ENCODE measurements at regions not wholly inside any gene's neighbourhood (a gene's known extent, or its start where the extent isn't known, plus 50 kb on each side); places are given as distances from the start of the nearest gene placed in this dataset.

DNA sequence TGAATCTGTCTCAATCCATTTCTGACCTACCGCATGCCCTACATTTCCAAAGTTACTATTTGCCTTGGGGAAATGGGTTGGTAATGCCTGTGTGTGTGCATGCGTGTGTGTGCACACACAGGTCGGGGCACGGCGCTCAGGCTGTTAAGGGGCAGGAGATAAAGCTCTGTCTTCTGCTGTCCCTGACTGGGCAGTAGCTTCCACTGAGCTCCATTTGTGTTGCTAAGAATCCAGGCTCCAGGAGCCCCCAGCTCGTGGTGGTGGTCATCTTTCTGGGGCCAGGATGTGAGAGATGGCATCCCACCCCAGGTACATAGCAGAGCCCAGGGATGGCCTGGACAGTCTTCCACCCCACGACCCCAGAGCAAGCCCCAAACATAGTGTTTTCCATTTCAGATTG, 66.7 kb upstream of the HS6ST1 start:
- H3K9me3 ChIP-seq (replicated peaks; ENCODE audit: control insufficient read depth, insufficient read depth, low read length), result no peaks in the 10 kb centered on the region
- POLR2A ChIA-PET, result no interaction called here
- H4K20me1 ChIP-seq (replicated peaks; ENCODE audit: control insufficient read depth, extremely low read depth, insufficient read depth, low read length), result no peaks in the 10 kb centered on the region
- H3K79me2 ChIP-seq (ENCODE audit: control insufficient read depth, insufficient read depth, low read length), result no peaks in the 10 kb centered on the region
- FAIRE-seq (no peak), DNase-seq (ENCODE audit: low read depth, low spot score) (no peak)
- H3K27me3 ChIP-seq (ENCODE audit: control insufficient read depth in 2 of 2, insufficient read depth in 2 of 2, low read length in 2 of 2), result peaks cover 0 to 3% of the 10 kb centered on the region in 2 experiments
- dilution Hi-C loops (cut with MboI; ENCODE audit: extremely low pct_ligation_motif_present, low sequenced_read_pairs) (no loop called here), intact Hi-C loops (cut with micrococcal nuclease) (no loop called here)
- no peak overlapping the region for H3K27ac ChIP-seq (ENCODE audit: insufficient read depth, low read depth, low read length)
- no peak overlapping the region for H3K4me2 ChIP-seq (ENCODE audit: insufficient read depth, low read length)
- H3K4me1 ChIP-seq (ENCODE audit: control insufficient read depth, extremely low read depth, insufficient read depth, low read length), result no peaks in the 10 kb centered on the region
- no peaks in the 10 kb centered on the region for H3K9me1 ChIP-seq (replicated peaks; ENCODE audit: control insufficient read depth, extremely low read depth, insufficient read depth, low read length)
- TF ChIP-seq POLR2AphosphoS5 (IDR thresholded peaks at IDR 0.05; ENCODE audit: insufficient read depth, low read depth, low read length) (no peak), JUN (IDR thresholded peaks at IDR 0.05; ENCODE audit: borderline replicate concordance, insufficient read depth, insufficient read length, low read depth) (no peak), EZH2 (IDR thresholded peaks at IDR 0.05; ENCODE audit: borderline replicate concordance, low read depth, low read length, severe bottlenecking) (no peak), MYC (IDR thresholded peaks at IDR 0.05; ENCODE audit: low read depth, low read length) (no peak)
- CTCF ChIA-PET, result interaction anchor here (1.3 kb wide), 1 partner anchor 31 kb away, joined by 3 read pairs; no protein-coding TSS in a partner anchor
- no peak overlapping the region for H2AFZ ChIP-seq (ENCODE audit: low read depth, low read length)
- no TSS peak for BruUV-seq (replicated peaks)
- no peak overlapping the region for H3K4me3 ChIP-seq (replicated peaks in 1 of 3; ENCODE audit: insufficient read depth in 1 of 3, low read depth in 1 of 3, low read length in 3 of 3)
- H3K36me3 ChIP-seq (ENCODE audit: control insufficient read depth in 2 of 2, extremely low read depth in 1 of 2, insufficient read depth in 2 of 2, low read length in 2 of 2), result no peaks in the 10 kb centered on the region
- no peak overlapping the region for H3K9ac ChIP-seq (replicated peaks; ENCODE audit: extremely low read depth, insufficient read depth, low read length)

DNA sequence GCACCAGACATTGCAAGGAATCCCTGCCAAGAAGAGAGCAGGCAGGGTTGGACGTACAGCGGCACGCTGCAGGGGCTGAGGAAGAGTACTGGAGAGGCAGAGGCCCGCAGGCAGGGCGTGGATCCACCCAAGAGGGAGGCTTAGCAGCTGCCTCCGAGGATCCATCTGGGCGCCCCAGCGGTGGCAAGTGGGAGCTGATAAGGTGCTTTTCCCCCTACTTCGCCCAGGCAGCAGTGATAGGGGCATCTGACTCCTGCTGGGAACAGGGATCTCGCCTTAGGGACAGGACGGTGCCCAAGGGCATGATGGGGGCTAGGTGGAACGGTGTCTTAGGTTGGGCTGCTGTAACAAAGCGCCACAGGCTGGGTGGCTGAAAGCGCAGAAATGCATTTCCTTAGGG, 67.4 kb upstream of the HS6ST1 start:
- H2AFZ ChIP-seq (ENCODE audit: low read depth, low read length), result no peak overlapping the region
- H4K20me1 ChIP-seq (replicated peaks; ENCODE audit: control insufficient read depth, extremely low read depth, insufficient read depth, low read length), result no peaks in the 10 kb centered on the region
- no peaks in the 10 kb centered on the region for H3K9me1 ChIP-seq (replicated peaks; ENCODE audit: control insufficient read depth, extremely low read depth, insufficient read depth, low read length)
- H3K36me3 ChIP-seq (ENCODE audit: control insufficient read depth in 2 of 2, extremely low read depth in 1 of 2, insufficient read depth in 2 of 2, low read length in 2 of 2), result no peaks in the 10 kb centered on the region
- FAIRE-seq (no peak), DNase-seq (ENCODE audit: low read depth, low spot score) (no peak)
- H3K4me2 ChIP-seq (ENCODE audit: insufficient read depth, low read length), result no peak overlapping the region
- H3K27ac ChIP-seq (ENCODE audit: insufficient read depth, low read depth, low read length), result no peak overlapping the region
- dilution Hi-C loops (cut with MboI; ENCODE audit: extremely low pct_ligation_motif_present, low sequenced_read_pairs) (no loop called here), intact Hi-C loops (cut with micrococcal nuclease) (no loop called here)
- H3K9me3 ChIP-seq (replicated peaks; ENCODE audit: control insufficient read depth, insufficient read depth, low read length), result no peaks in the 10 kb centered on the region
- no peak overlapping the region for H3K4me3 ChIP-seq (replicated peaks in 1 of 3; ENCODE audit: insufficient read depth in 1 of 3, low read depth in 1 of 3, low read length in 3 of 3)
- H3K4me1 ChIP-seq (ENCODE audit: control insufficient read depth, extremely low read depth, insufficient read depth, low read length), result no peaks in the 10 kb centered on the region
- BruUV-seq (replicated peaks), result no TSS peak
- ChIA-PET CTCF (interaction anchor here (1.3 kb wide), 1 partner anchor 32 kb away, joined by 3 read pairs; no protein-coding TSS in a partner anchor), POLR2A (no interaction called here)
- peaks cover 0 to 3% of the 10 kb centered on the region in 2 experiments for H3K27me3 ChIP-seq (ENCODE audit: control insufficient read depth in 2 of 2, insufficient read depth in 2 of 2, low read length in 2 of 2)
- no peak for TF ChIP-seq POLR2AphosphoS5 (IDR thresholded peaks at IDR 0.05; ENCODE audit: insufficient read depth, low read depth, low read length)
- no peak for TF ChIP-seq POLR2A (IDR thresholded peaks at IDR 0.05; ENCODE audit: low read depth, low read length)
- TF ChIP-seq FOS (IDR thresholded peaks at IDR 0.05; ENCODE audit: borderline replicate concordance, insufficient read depth, low read length), result no peak
- no peak for TF ChIP-seq MYC (IDR thresholded peaks at IDR 0.05; ENCODE audit: low read depth, low read length)
- TF ChIP-seq, protein P1, sequence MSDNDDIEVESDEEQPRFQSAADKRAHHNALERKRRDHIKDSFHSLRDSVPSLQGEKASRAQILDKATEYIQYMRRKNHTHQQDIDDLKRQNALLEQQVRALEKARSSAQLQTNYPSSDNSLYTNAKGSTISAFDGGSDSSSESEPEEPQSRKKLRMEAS (IDR thresholded peaks at IDR 0.05; ENCODE audit: insufficient read depth, insufficient read length), result no peak
- no peak for TF ChIP-seq EZH2 (IDR thresholded peaks at IDR 0.05; ENCODE audit: borderline replicate concordance, low read depth, low read length, severe bottlenecking)
- no peak overlapping the region for H3K9ac ChIP-seq (replicated peaks; ENCODE audit: extremely low read depth, insufficient read depth, low read length)
- no peaks in the 10 kb centered on the region for H3K79me2 ChIP-seq (ENCODE audit: control insufficient read depth, insufficient read depth, low read length)
